Stimulated activated CD4-positive, alpha-beta T cell treated with anti-CD3 and anti-CD28 coated beads, Interleukin-2, amount 100 ng/mL, for 24 hours (primary cell): ENCODE measurements at regions not wholly inside any gene's neighbourhood (a gene's known extent, or its start where the extent isn't known, plus 50 kb on each side); places are given as distances from the start of the nearest gene placed in this dataset.
"Not testable (repeated sequence)": the region's sequence is repeated elsewhere in the genome, so short reads cannot be mapped to it uniquely, and the experiment has no call there.

Experiments used
- DNase-seq, 2 donors: peaks; one replicate each; pipeline ENCODE4 v3.0.0-alpha.2; 2020

GRCh38 chr11:24413391-24413790 is 83.5 kb upstream of the LUZP2 start:
- no peak for DNase-seq

- not testable (repeated sequence) for DNase-seq
Measured at GRCh38 chr11:24415955-24416636, 80.8 kb upstream of the LUZP2 start.

- DNase-seq: no peak
Measured at GRCh38 chr11:24421766-24422165, 75.1 kb upstream of the LUZP2 start.

GRCh38 chr11:24422376-24422775 is 74.5 kb upstream of the LUZP2 start:
- DNase-seq: no peak

GRCh38 chr11:24437123-24437522 is 59.7 kb upstream of the LUZP2 start:
- no peak for DNase-seq
